ENCODE measurements at regions not wholly inside any gene's neighbourhood (a gene's known extent, or its start where the extent isn't known, plus 50 kb on each side); places are given as distances from the start of the nearest gene placed in this dataset.

DNA sequence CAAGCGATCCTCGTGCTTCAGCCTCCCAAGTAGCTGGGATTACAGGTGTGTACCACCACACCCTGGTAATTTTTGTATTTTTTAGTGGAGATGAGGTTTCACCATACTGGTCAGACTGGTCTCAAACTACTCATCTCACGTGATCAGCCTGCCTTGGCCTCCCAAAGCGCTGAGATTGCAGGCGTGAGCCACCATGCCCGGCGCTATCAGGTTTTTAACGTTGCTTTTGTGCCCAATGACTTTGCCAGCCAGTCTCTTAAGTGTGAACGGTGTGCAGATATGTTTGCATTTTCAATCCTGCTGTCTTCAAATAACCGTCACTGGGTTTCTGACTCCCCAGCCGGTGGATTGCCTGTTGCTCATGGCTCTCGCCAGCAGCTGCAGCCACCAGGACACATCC is 201.8 kb upstream of the PPP2R2D start:
- Mint-ChIP-seq H3K4me1 (no peaks in the 10 kb centered on the region), H3K36me3 (no peaks in the 10 kb centered on the region), H3K9me3 (peaks cover 0 to 2% of the 10 kb centered on the region in 2 donors), H3K27me3 (peaks cover 19 to 40% of the 10 kb centered on the region in 2 donors), H3K27ac (no peak overlapping the region), H3K4me3 (no peak overlapping the region)
- no peak for ATAC-seq (replicated peaks)
- DNase-seq: no peak

- Mint-ChIP-seq H3K4me1 (no peaks in the 10 kb centered on the region), H3K36me3 (no peaks in the 10 kb centered on the region), H3K27me3 (peaks cover 19 to 40% of the 10 kb centered on the region in 2 donors), H3K4me3 (no peak overlapping the region), H3K9me3 (peaks cover 0 to 2% of the 10 kb centered on the region in 2 donors), H3K27ac (no peak overlapping the region)
- no peak for DNase-seq
- no peak for ATAC-seq (replicated peaks)
Observed at GRCh38 chr10:131700032-131700431, 200.8 kb upstream of the PPP2R2D start.

DNA sequence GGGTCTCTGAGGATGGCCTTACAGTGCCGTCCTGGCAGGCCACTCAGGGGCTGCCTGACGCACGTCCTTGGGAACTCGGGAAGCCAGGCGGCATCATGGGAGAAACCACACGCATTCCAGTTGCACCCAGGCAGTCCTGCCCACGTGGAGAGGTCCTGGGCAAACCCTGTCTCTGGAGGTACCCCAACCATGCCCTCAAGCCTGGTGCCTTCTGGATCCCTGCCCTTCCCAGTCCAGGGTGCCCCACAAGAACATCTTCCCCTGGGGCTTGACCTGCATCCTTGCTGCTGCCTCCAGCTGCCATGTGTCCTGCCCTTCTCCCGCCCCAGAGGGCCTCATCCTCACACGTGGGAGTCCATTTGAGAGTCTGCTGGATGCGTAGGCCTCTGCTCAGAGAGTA is 200.3 kb upstream of the PPP2R2D start:
- Mint-ChIP-seq H3K27ac (no peak overlapping the region), H3K9me3 (peaks cover 0 to 2% of the 10 kb centered on the region in 2 donors), H3K27me3 (peaks cover 19 to 40% of the 10 kb centered on the region in 2 donors), H3K36me3 (no peaks in the 10 kb centered on the region), H3K4me3 (no peak overlapping the region), H3K4me1 (no peaks in the 10 kb centered on the region)
- DNase-seq (no peak), ATAC-seq (replicated peaks) (no peak)

DNA sequence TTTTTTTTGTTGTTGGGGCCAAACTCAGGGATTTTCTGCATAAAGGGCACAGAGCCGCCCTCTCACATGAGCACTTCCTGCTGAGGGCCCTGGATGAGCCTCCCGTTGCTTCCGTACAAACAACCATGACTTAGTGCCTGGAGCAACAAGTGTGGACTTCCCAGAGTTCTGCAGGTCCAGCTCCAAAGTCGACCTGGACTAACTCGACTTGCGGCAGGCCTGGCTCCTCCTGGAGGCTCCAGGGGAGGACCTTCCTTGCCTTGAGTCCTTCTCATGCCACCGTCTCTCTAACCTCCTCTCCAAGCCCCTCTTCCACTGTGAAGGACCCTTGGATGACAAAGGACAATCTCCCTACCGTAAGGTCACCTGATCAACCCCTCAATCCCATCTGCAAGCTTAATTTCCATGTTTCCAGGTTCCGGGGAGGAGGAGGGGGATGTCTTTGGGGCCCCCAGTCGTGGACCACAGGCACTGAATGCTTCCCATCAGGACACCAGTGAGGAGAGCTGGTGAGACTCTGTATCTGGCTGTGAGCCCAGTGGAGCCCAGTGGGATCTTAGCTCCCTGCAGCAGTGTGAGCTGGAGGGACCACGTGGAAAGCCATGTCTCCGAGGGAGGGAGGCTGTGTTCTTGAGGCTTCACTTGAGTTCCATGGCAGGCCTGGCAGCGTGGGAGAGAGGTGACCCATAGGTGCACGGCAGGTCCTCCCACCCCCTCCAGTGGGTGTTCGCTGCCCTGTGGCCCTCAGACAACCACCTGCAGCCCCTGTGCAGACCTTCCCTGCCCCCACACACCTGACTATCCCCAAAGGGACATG is 199.5 kb upstream of the PPP2R2D start:
- Mint-ChIP-seq H3K36me3 (no peaks in the 10 kb centered on the region), H3K27me3 (peaks cover 19 to 36% of the 10 kb centered on the region in 2 donors), H3K4me1 (no peaks in the 10 kb centered on the region), H3K9me3 (peaks cover 0 to under 1% of the 10 kb centered on the region in 2 donors), H3K4me3 (no peak overlapping the region), H3K27ac (no peak overlapping the region)
- no peak for DNase-seq
- ATAC-seq (replicated peaks): no peak

- Mint-ChIP-seq H3K9me3 (peaks cover 9 to 11% of the 10 kb centered on the region in 2 donors), H3K27me3 (peaks cover 24 to 48% of the 10 kb centered on the region in 2 donors), H3K27ac (no peak overlapping the region), H3K4me1 (no peaks in the 10 kb centered on the region), H3K36me3 (peaks cover 6% of the 10 kb centered on the region in 2 donors), H3K4me3 (no peak overlapping the region)
- no peak for DNase-seq
- no peak for ATAC-seq (replicated peaks)
Observed at GRCh38 chr10:131702531-131703356, 198.1 kb upstream of the PPP2R2D start.

DNA sequence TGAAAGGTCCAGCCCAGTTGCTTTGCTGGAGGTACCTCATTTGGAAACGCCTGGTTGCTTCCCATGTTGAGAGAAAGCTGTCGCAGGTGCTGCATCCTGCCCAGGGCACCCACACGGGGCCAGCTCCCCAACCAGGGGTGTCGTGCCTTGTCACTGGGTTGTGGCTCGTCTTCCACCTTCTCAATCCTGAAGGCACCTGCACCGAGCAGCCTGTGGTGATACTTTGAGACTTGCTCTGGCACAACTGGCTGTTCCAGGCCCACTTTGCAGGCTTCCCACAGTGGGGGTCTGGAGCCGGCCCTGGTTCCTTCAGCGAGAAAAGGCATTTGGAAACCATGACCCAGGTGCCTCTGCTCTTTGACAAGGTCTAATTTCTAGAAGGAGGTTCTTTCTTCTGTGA is 197.3 kb upstream of the PPP2R2D start:
- Mint-ChIP-seq H3K27me3 (peaks cover 18 to 47% of the 10 kb centered on the region in 2 donors), H3K9me3 (peaks cover 10 to 16% of the 10 kb centered on the region in 2 donors), H3K4me3 (no peak overlapping the region), H3K4me1 (no peaks in the 10 kb centered on the region), H3K36me3 (peaks cover 6% of the 10 kb centered on the region in 2 donors), H3K27ac (no peak overlapping the region)
- ATAC-seq (replicated peaks) (no peak), DNase-seq (no peak)

DNA sequence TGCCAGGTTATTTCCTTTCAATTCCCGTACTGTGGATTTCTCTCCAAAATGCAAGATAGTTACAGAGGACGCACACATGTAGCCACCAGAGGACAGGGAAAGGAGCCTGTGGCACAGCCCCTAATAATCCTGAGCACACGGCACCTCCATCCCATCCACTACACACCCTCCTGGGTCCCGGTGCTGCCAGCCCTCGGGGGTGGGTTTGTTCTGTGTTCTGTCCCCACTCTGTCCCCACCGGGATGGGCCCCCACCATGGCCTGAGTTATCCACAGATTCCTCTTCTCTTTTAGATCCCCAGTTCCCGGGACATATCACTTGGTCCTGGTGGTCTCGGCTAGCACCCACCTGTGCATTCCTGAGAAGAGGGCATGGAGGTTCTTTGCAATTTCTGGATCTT is 196.9 kb upstream of the PPP2R2D start:
- Mint-ChIP-seq H3K4me3 (no peak overlapping the region), H3K9me3 (peaks cover 10 to 16% of the 10 kb centered on the region in 2 donors), H3K4me1 (no peaks in the 10 kb centered on the region), H3K27ac (no peak overlapping the region), H3K36me3 (peaks cover 6% of the 10 kb centered on the region in 2 donors), H3K27me3 (peaks cover 16 to 43% of the 10 kb centered on the region in 2 donors)
- ATAC-seq (replicated peaks): no peak
- DNase-seq: no peak

- Mint-ChIP-seq H3K4me1 (no peaks in the 10 kb centered on the region), H3K4me3 (no peak overlapping the region), H3K27ac (no peak overlapping the region), H3K9me3 (peaks cover 10 to 16% of the 10 kb centered on the region in 2 donors), H3K36me3 (peaks cover 6% of the 10 kb centered on the region in 2 donors), H3K27me3 (peaks cover 12 to 40% of the 10 kb centered on the region in 2 donors)
- ATAC-seq (replicated peaks) (no peak), DNase-seq (no peak)
Observed at GRCh38 chr10:131706476-131706875, 194.3 kb upstream of the PPP2R2D start.

- no peak overlapping the region for H3K27ac Mint-ChIP-seq
- DNase-seq (no peak), ATAC-seq (replicated peaks) (no peak)
- no peaks in the 10 kb centered on the region for H3K4me1 Mint-ChIP-seq
- H3K36me3 Mint-ChIP-seq: peaks cover 6% of the 10 kb centered on the region in 2 donors
- H3K27me3 Mint-ChIP-seq: peaks cover 12 to 40% of the 10 kb centered on the region in 2 donors
- H3K4me3 Mint-ChIP-seq: no peak overlapping the region
- peaks cover 10 to 16% of the 10 kb centered on the region in 2 donors for H3K9me3 Mint-ChIP-seq
Observed at GRCh38 chr10:131706952-131707351, 193.9 kb upstream of the PPP2R2D start.

DNA sequence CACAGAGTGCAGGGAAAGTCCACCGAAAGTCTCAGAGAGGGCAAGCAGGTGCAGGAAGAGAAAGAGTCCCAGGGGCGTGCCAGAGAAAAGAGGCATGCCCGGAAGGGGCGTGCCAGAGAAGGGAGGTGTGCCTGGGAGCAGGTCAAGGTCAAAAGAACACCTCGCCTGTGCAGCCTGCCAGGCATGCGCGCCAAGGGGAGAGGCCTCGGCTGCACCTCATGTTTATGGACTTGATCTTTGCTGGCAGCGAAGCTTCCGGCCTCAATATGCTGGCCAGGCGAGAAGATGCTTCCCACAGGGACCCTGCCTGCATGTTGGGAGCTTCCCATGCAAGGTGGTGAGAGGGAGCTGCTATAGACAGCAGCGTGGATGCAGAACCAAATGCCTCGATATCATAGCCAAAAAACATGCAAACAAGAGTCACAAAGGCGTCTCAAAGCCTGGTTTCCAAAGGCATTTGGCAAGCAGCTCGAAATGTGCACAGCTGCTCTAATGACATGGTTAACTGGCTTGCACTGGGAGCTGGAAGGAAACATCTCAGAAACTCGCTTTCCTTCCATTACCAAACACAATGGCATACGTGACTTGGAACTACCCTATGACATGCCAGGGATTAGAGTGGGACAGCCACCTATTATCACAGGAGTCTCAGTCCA is 192.5 kb upstream of the PPP2R2D start:
- Mint-ChIP-seq H3K27me3 (peaks cover 12 to 33% of the 10 kb centered on the region in 2 donors), H3K36me3 (peaks cover 6% of the 10 kb centered on the region in 2 donors), H3K9me3 (peaks cover 10 to 16% of the 10 kb centered on the region in 2 donors), H3K4me1 (no peaks in the 10 kb centered on the region), H3K27ac (no peak overlapping the region), H3K4me3 (no peak overlapping the region)
- ATAC-seq (replicated peaks): no peak
- no peak for DNase-seq

DNA sequence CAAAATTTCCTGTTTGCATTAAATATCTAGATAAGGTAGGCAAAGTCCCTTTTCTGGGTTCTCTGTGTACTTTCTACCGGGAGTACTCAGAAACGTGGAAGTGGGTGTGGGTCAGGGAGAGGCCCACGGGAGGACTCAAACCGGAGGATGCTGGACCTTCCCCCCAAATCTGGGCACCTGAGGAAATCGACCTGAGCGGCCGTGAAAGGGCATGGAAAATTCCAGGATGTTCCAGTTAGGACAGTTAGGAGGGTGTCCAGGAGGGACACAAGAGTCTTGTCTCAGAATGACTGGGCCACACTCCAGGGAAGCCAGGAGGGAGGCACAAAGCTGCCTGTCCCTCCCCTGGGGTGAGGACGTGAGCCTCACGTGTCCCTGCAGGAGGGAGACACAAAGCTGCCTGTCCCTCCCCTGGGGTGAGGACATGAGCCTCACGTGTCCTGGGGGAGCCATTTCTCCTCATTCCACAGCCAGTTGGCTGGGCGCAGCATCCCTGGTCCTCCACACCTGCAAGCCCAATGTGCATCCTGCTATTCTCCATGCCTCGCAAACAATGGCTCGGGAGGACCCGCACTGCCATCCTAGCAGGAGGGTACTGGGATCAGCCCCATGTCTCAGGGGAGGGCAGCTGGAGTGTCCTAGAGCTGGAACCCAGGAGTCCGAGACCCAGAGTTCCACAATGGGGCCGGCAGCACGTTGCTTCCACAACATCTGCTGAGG is 190.5 kb upstream of the PPP2R2D start:
- H3K4me1 Mint-ChIP-seq: no peaks in the 10 kb centered on the region
- DNase-seq: no peak
- peaks cover 6% of the 10 kb centered on the region in 2 donors for H3K36me3 Mint-ChIP-seq
- peaks cover 12 to 35% of the 10 kb centered on the region in 2 donors for H3K27me3 Mint-ChIP-seq
- H3K27ac Mint-ChIP-seq: no peak overlapping the region
- no peak overlapping the region for H3K4me3 Mint-ChIP-seq
- H3K9me3 Mint-ChIP-seq: peaks cover 12 to 16% of the 10 kb centered on the region in 2 donors
- no peak for ATAC-seq (replicated peaks)

DNA sequence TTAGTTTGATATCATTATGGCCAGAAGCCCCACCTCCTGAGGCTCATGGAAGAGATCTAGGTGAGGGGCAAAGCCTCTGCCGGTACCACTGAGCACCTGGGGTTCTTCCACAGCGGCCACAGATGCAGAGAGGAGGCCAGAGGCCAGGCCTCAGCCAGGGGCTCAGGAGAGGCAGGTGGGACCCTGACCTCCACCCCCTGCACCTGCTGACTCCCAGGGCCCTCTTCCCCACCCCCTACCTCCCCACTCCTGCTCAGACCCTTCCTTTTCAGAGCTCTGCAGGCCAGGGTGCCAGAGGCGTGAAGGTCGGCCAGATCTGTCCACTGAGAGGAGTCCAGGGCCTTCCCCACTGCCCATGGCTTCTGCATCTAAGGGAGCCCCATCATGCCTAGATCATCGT is 178.7 kb upstream of the PPP2R2D start:
- H3K4me1 Mint-ChIP-seq: peaks cover 5 to 9% of the 10 kb centered on the region in 2 donors
- no peaks in the 10 kb centered on the region for H3K36me3 Mint-ChIP-seq
- H3K27ac Mint-ChIP-seq: no peak overlapping the region

GRCh38 chr10:131722525-131723264 is 178.1 kb upstream of the PPP2R2D start:
- peaks cover 3 to 4% of the 10 kb centered on the region in 2 donors for H3K9me3 Mint-ChIP-seq
- H3K27ac Mint-ChIP-seq: no peak overlapping the region
- H3K4me3 Mint-ChIP-seq: no peak overlapping the region
- peaks cover 5 to 10% of the 10 kb centered on the region in 2 donors for H3K4me1 Mint-ChIP-seq
- DNase-seq (no peak), ATAC-seq (replicated peaks) (no peak)
- no peaks in the 10 kb centered on the region for H3K36me3 Mint-ChIP-seq
- H3K27me3 Mint-ChIP-seq: peaks cover 21 to 24% of the 10 kb centered on the region in 2 donors

More for the DNA sequence above, 178.7 kb upstream of the PPP2R2D start:
- Mint-ChIP-seq H3K27me3 (peaks cover 15 to 20% of the 10 kb centered on the region in 2 donors), H3K4me3 (no peak overlapping the region), H3K9me3 (peaks cover 3 to 4% of the 10 kb centered on the region in 2 donors)
- DNase-seq: no peak
- no peak for ATAC-seq (replicated peaks)
